ENCODE measurements at regions not wholly inside any gene's neighbourhood (a gene's known extent, or its start where the extent isn't known, plus 50 kb on each side); places are given as distances from the start of the nearest gene placed in this dataset.

- TF ChIP-seq POLR2A (IDR thresholded peaks at IDR 0.05) (no peak), CTCF (IDR thresholded peaks at IDR 0.05) (no peak)
Observed at GRCh38 chr17:71183066-71183660, 937.7 kb upstream of the SOX9 start.
